ENCODE measurements at regions not wholly inside any gene's neighbourhood (a gene's known extent, or its start where the extent isn't known, plus 50 kb on each side); places are given as distances from the start of the nearest gene placed in this dataset.

GRCh38 chr7:13603661-13604060 lies 385.8 kb downstream of the ETV1 start:
- no peak for TF ChIP-seq CTCF (IDR thresholded peaks at IDR 0.05; ENCODE audit: borderline replicate concordance, extremely low read depth, low read length, poor library complexity, severe bottlenecking)
- TF ChIP-seq EZH2 (IDR thresholded peaks at IDR 0.05; ENCODE audit: borderline replicate concordance, low read depth, low read length, severe bottlenecking): no peak

All from DND-41 (cell line).